SJSA1 (cell line): ENCODE measurements at regions not wholly inside any gene's neighbourhood (a gene's known extent, or its start where the extent isn't known, plus 50 kb on each side); places are given as distances from the start of the nearest gene placed in this dataset.

ENCODE experiments used
- DNase-seq, 2 experiments: peaks; one replicate each; pipeline ENCODE4 v3.0.0-alpha.2; 2015 to 2020; ENCODE audit warnings: low spot score in 2 of 2, low read depth in 1 of 2
- H3K27ac ChIP-seq: fragments of 250-450 bp; sonication (Bioruptor Pico); 2 replicates; pipeline ENCODE4 v1.5.1; 2020; ENCODE audit warnings: mild to moderate bottlenecking, moderate library complexity
- H3K27me3 ChIP-seq: fragments of 250-450 bp; sonication (Bioruptor Pico); replicated peaks from 2 replicates; pipeline ENCODE4 v1.5.1; 2020; ENCODE audit warnings: mild to moderate bottlenecking, moderate library complexity
- H3K36me3 ChIP-seq: fragments of 250-450 bp; sonication (Bioruptor Pico); 2 replicates; pipeline ENCODE4 v1.5.1; 2020; ENCODE audit warnings: mild to moderate bottlenecking
- H3K4me1 ChIP-seq: fragments of 250-450 bp; sonication (Bioruptor Pico); replicated peaks from 2 replicates; pipeline ENCODE4 v1.6.1; 2021; ENCODE audit warnings: mild to moderate bottlenecking
- H3K4me3 ChIP-seq: fragments of 250-450 bp; sonication (Bioruptor Pico); 2 replicates; pipeline ENCODE4 v1.5.1; 2020; ENCODE audit warnings: mild to moderate bottlenecking
- H3K9me3 ChIP-seq: fragments of 250-450 bp; sonication (Bioruptor Pico); replicated peaks from 2 replicates; pipeline ENCODE4 v1.5.1; 2020; ENCODE audit warnings: mild to moderate bottlenecking

- H3K4me1 ChIP-seq: no peaks in the 10 kb centered on the region
- no peak overlapping the region for H3K27ac ChIP-seq
- no peak overlapping the region for H3K4me3 ChIP-seq
- no peaks in the 10 kb centered on the region for H3K9me3 ChIP-seq
- DNase-seq: no peak
- no peaks in the 10 kb centered on the region for H3K36me3 ChIP-seq
- no peaks in the 10 kb centered on the region for H3K27me3 ChIP-seq
These were observed 417.0 kb downstream of the TMEM161B start for GRCh38 chr5:87851603-87852002.

- H3K27me3 ChIP-seq: no peaks in the 10 kb centered on the region
- no peaks in the 10 kb centered on the region for H3K36me3 ChIP-seq
- H3K9me3 ChIP-seq: no peaks in the 10 kb centered on the region
- no peak overlapping the region for H3K27ac ChIP-seq
- H3K4me3 ChIP-seq: no peak overlapping the region
- H3K4me1 ChIP-seq: no peaks in the 10 kb centered on the region
- no peak for DNase-seq
These were observed 417.8 kb downstream of the TMEM161B start for GRCh38 chr5:87850843-87851242.

- H3K4me3 ChIP-seq: no peak overlapping the region
- no peaks in the 10 kb centered on the region for H3K36me3 ChIP-seq
- no peaks in the 10 kb centered on the region for H3K4me1 ChIP-seq
- no peaks in the 10 kb centered on the region for H3K9me3 ChIP-seq
- H3K27me3 ChIP-seq: no peaks in the 10 kb centered on the region
- H3K27ac ChIP-seq: no peak overlapping the region
- DNase-seq: no peak
These were observed 422.9 kb downstream of the TMEM161B start for GRCh38 chr5:87845734-87846133.

- Histone ChIP-seq H3K27me3 (no peaks in the 10 kb centered on the region), H3K9me3 (no peaks in the 10 kb centered on the region), H3K36me3 (no peaks in the 10 kb centered on the region), H3K4me3 (no peak overlapping the region), H3K4me1 (no peaks in the 10 kb centered on the region), H3K27ac (no peak overlapping the region)
- no peak for DNase-seq
These were observed 423.8 kb downstream of the TMEM161B start for GRCh38 chr5:87844866-87845265.

- Histone ChIP-seq H3K27ac (no peak overlapping the region), H3K27me3 (no peaks in the 10 kb centered on the region), H3K4me1 (no peaks in the 10 kb centered on the region), H3K9me3 (no peaks in the 10 kb centered on the region), H3K4me3 (no peak overlapping the region), H3K36me3 (no peaks in the 10 kb centered on the region)
- DNase-seq: no peak
These were observed 424.2 kb downstream of the TMEM161B start for GRCh38 chr5:87844449-87844848.

- H3K9me3 ChIP-seq: no peaks in the 10 kb centered on the region
- no peak overlapping the region for H3K27ac ChIP-seq
- H3K4me3 ChIP-seq: no peak overlapping the region
- DNase-seq: no peak
- H3K4me1 ChIP-seq: no peaks in the 10 kb centered on the region
- H3K36me3 ChIP-seq: no peaks in the 10 kb centered on the region
- no peaks in the 10 kb centered on the region for H3K27me3 ChIP-seq
These were observed 424.0 kb upstream of the CCNH start for GRCh38 chr5:87836696-87837095.

GRCh38 chr5:87831499-87831898 is 418.8 kb upstream of the CCNH start:
- H3K27ac ChIP-seq: no peak overlapping the region
- H3K27me3 ChIP-seq: no peaks in the 10 kb centered on the region
- no peaks in the 10 kb centered on the region for H3K36me3 ChIP-seq
- H3K4me1 ChIP-seq: no peaks in the 10 kb centered on the region
- no peak for DNase-seq
- no peaks in the 10 kb centered on the region for H3K9me3 ChIP-seq
- H3K4me3 ChIP-seq: no peak overlapping the region

GRCh38 chr5:87829217-87829551 is 416.5 kb upstream of the CCNH start:
- no peak overlapping the region for H3K4me3 ChIP-seq
- DNase-seq: peak; percentile 12 to 55
- H3K27ac ChIP-seq: no peak overlapping the region

GRCh38 chr5:87828545-87829216 is 416.0 kb upstream of the CCNH start:
- H3K36me3 ChIP-seq: no peaks in the 10 kb centered on the region
- no peak overlapping the region for H3K27ac ChIP-seq

More at GRCh38 chr5:87829217-87829551, 416.5 kb upstream of the CCNH start:
- no peaks in the 10 kb centered on the region for H3K4me1 ChIP-seq
- no peaks in the 10 kb centered on the region for H3K27me3 ChIP-seq
- H3K9me3 ChIP-seq: no peaks in the 10 kb centered on the region
- no peaks in the 10 kb centered on the region for H3K36me3 ChIP-seq

GRCh38 chr5:87827539-87827938 is 414.8 kb upstream of the CCNH start:
- H3K4me1 ChIP-seq: no peaks in the 10 kb centered on the region
- H3K27ac ChIP-seq: no peak overlapping the region
- no peaks in the 10 kb centered on the region for H3K9me3 ChIP-seq
- no peak for DNase-seq
- H3K36me3 ChIP-seq: no peaks in the 10 kb centered on the region
- no peaks in the 10 kb centered on the region for H3K27me3 ChIP-seq
- H3K4me3 ChIP-seq: no peak overlapping the region

More at GRCh38 chr5:87828545-87829216, 416.0 kb upstream of the CCNH start:
- no peaks in the 10 kb centered on the region for H3K27me3 ChIP-seq
- H3K4me1 ChIP-seq: no peaks in the 10 kb centered on the region
- no peak overlapping the region for H3K4me3 ChIP-seq
- no peaks in the 10 kb centered on the region for H3K9me3 ChIP-seq
- DNase-seq: no peak

GRCh38 chr5:87826507-87826906 is 413.8 kb upstream of the CCNH start:
- no peaks in the 10 kb centered on the region for H3K27me3 ChIP-seq
- no peak overlapping the region for H3K4me3 ChIP-seq
- H3K27ac ChIP-seq: no peak overlapping the region
- no peaks in the 10 kb centered on the region for H3K4me1 ChIP-seq
- DNase-seq: no peak
- no peaks in the 10 kb centered on the region for H3K9me3 ChIP-seq
- no peaks in the 10 kb centered on the region for H3K36me3 ChIP-seq

GRCh38 chr5:87825583-87825982 is 412.9 kb upstream of the CCNH start:
- no peaks in the 10 kb centered on the region for H3K36me3 ChIP-seq
- no peaks in the 10 kb centered on the region for H3K27me3 ChIP-seq
- no peaks in the 10 kb centered on the region for H3K9me3 ChIP-seq
- H3K4me3 ChIP-seq: no peak overlapping the region
- no peak for DNase-seq
- no peak overlapping the region for H3K27ac ChIP-seq
- no peaks in the 10 kb centered on the region for H3K4me1 ChIP-seq

GRCh38 chr5:87807783-87808182 is 395.1 kb upstream of the CCNH start:
- H3K27ac ChIP-seq: no peak overlapping the region
- H3K36me3 ChIP-seq: no peaks in the 10 kb centered on the region
- no peak for DNase-seq
- H3K4me3 ChIP-seq: no peak overlapping the region
- no peaks in the 10 kb centered on the region for H3K9me3 ChIP-seq
- H3K27me3 ChIP-seq: 0 out of 2 replicates have a peak, but pooled peaks cover 2% of the 10 kb centered on the region
- no peaks in the 10 kb centered on the region for H3K4me1 ChIP-seq

- Histone ChIP-seq H3K9me3 (no peaks in the 10 kb centered on the region), H3K27ac (no peak overlapping the region), H3K36me3 (no peaks in the 10 kb centered on the region), H3K27me3 (0 out of 2 replicates have a peak, but pooled peaks cover 2% of the 10 kb centered on the region), H3K4me1 (no peaks in the 10 kb centered on the region), H3K4me3 (no peak overlapping the region)
- no peak for DNase-seq
These were observed 390.6 kb upstream of the CCNH start for GRCh38 chr5:87803352-87803751.

GRCh38 chr5:87791869-87792268 is 379.1 kb upstream of the CCNH start:
- no peaks in the 10 kb centered on the region for H3K4me1 ChIP-seq
- H3K27ac ChIP-seq: no peak overlapping the region
- DNase-seq: no peak
- no peaks in the 10 kb centered on the region for H3K36me3 ChIP-seq
- H3K4me3 ChIP-seq: no peak overlapping the region
- no peaks in the 10 kb centered on the region for H3K9me3 ChIP-seq
- H3K27me3 ChIP-seq: peaks cover 8% of the 10 kb centered on the region; the same call in 1 of the 2 replicates
